GM12872 (cell line): ENCODE measurements at regions not wholly inside any gene's neighbourhood (a gene's known extent, or its start where the extent isn't known, plus 50 kb on each side); places are given as distances from the start of the nearest gene placed in this dataset.

Experiments
- CTCF ChIP-seq: IDR thresholded peaks from 3 replicates; pipeline ENCODE4 v1.5.1; 2011; ENCODE audit warnings: low read depth, mild to moderate bottlenecking, low read length, moderate library complexity; ENCODE audit not compliant: insufficient read depth

GRCh38 chr17:77887110-77887463 lies 71.4 kb upstream of the TNRC6C start:
- no peak for TF ChIP-seq CTCF

GRCh38 chr17:77887464-77888241 lies 70.8 kb upstream of the TNRC6C start:
- no peak for TF ChIP-seq CTCF

- TF ChIP-seq CTCF, result no peak
Measured at GRCh38 chr17:77888242-77889134, 70.0 kb upstream of the TNRC6C start.

GRCh38 chr17:77889135-77889505 lies 69.4 kb upstream of the TNRC6C start:
- TF ChIP-seq CTCF, result no peak

- TF ChIP-seq CTCF, result no peak
Measured at GRCh38 chr17:77889866-77890760, 68.4 kb upstream of the TNRC6C start.

GRCh38 chr17:77890771-77891170 lies 67.7 kb upstream of the TNRC6C start:
- no peak for TF ChIP-seq CTCF

GRCh38 chr17:77891602-77892001 lies 66.9 kb upstream of the TNRC6C start:
- TF ChIP-seq CTCF, result no peak
